GM12878 (cell line): ENCODE measurements at regions not wholly inside any gene's neighbourhood (a gene's known extent, or its start where the extent isn't known, plus 50 kb on each side); places are given as distances from the start of the nearest gene placed in this dataset.

Source experiments
- ATAC-seq: fragments of 200-7000 bp; cut with Tn5 transposase; 3 replicates; pipeline ENCODE4 v1.9.1; 2020; ENCODE audit warnings: mild to moderate bottlenecking, moderate library complexity
- BruUV-seq: library from RNA; stranded (reverse); fragments of 400-500 nt; replicated peaks from 2 replicates; lab custom pipeline; 2021; lab: Mats Ljungman, UMichigan
- CTCF ChIA-PET: fragments of 300-600 bp; sonication (Branson Sonifier 250); formaldehyde crosslinking; extraction: SDS; loops from one replicate; lab custom pipeline; 2021; ENCODE audit warnings: inconsistent platforms; lab: Yijun Ruan, JAX
- POLR2A ChIA-PET: fragments of 350-600 bp; formaldehyde crosslinking; extraction: SDS; loops from one replicate; lab custom pipeline; 2021; ENCODE audit warnings: inconsistent platforms; lab: Charles Lee
- RAD21 ChIA-PET: fragments of 300-600 bp; sonication (Branson Sonifier 250); formaldehyde crosslinking; loops from one replicate; lab custom pipeline; 2023; ENCODE audit warnings: antibody characterized with exemption; ENCODE audit not compliant: unreplicated experiment; lab: Charles Lee
- SMC1A ChIA-PET: fragments of 300-600 bp; sonication (Branson Sonifier 250); formaldehyde crosslinking; loops from one replicate; lab custom pipeline; 2023; ENCODE audit not compliant: unreplicated experiment, uncharacterized antibody; lab: Charles Lee
- DNase-seq: peaks from one replicate; pipeline ENCODE4 v3.0.0-alpha.2; 2011; ENCODE audit warnings: low read depth, low spot score
- FAIRE-seq: peaks from 3 replicates; lab custom pipeline; 2011; peaks lifted over from hg19 to GRCh38; lab: Jason Lieb, UNC
- H2AFZ ChIP-seq: 2 replicates; pipeline ENCODE4 v1.6.0; 2011; ENCODE audit warnings: low read depth, low read length, control low read depth; ENCODE audit not compliant: control insufficient read depth
- H3K27ac ChIP-seq: 2 replicates; pipeline ENCODE4 v1.5.1; 2011; ENCODE audit warnings: control low read depth; ENCODE audit not compliant: control insufficient read depth, insufficient read depth
- H3K27me3 ChIP-seq, 2 experiments: replicated peaks in 1 of 2; 2 replicates each; pipeline versions ENCODE4 v1.6.0 to v1.6.1; 2011; ENCODE audit warnings: low read length in 1 of 2; ENCODE audit not compliant: control insufficient read depth in 2 of 2, insufficient read depth in 2 of 2
- H3K36me3 ChIP-seq, 2 experiments: 2 replicates each; pipeline ENCODE4 v1.5.1; 2011; ENCODE audit warnings: low read length in 1 of 2; ENCODE audit not compliant: control insufficient read depth in 2 of 2, insufficient read depth in 2 of 2
- H3K4me1 ChIP-seq: 2 replicates; pipeline ENCODE4 v1.6.1; 2011; ENCODE audit warnings: mild to moderate bottlenecking, low read length, moderate library complexity, mixed read lengths; ENCODE audit not compliant: control insufficient read depth, insufficient read depth
- H3K4me2 ChIP-seq: 2 replicates; pipeline ENCODE4 v1.6.0; 2011; ENCODE audit warnings: control low read depth; ENCODE audit not compliant: control insufficient read depth, insufficient read depth
- H3K4me3 ChIP-seq: fragments of 200-600 bp; sonication (generic); 2 replicates; pipeline ENCODE4 v1.5.1; 2016
- H3K79me2 ChIP-seq: 2 replicates; pipeline ENCODE4 v1.6.0; 2011; ENCODE audit warnings: low read length; ENCODE audit not compliant: control insufficient read depth, insufficient read depth
- H3K9ac ChIP-seq: 2 replicates; pipeline ENCODE4 v1.8.0; 2011; ENCODE audit warnings: low read length, control low read depth, mixed read lengths; ENCODE audit not compliant: control insufficient read depth, insufficient read depth
- H3K9me3 ChIP-seq: replicated peaks from 3 replicates; pipeline ENCODE4 v1.5.1; 2011; ENCODE audit warnings: mild to moderate bottlenecking, low read length; ENCODE audit not compliant: control insufficient read depth, insufficient read depth
- H4K20me1 ChIP-seq: 2 replicates; pipeline ENCODE4 v1.6.0; 2011; ENCODE audit not compliant: control insufficient read depth, insufficient read depth
- GABPA ChIP-seq: IDR thresholded peaks from 2 replicates; pipeline ENCODE4 v1.6.1; 2014; ENCODE audit warnings: antibody characterized with exemption, low read depth, mild to moderate bottlenecking, inconsistent platforms
- IKZF2 ChIP-seq, 2 experiments: fragments of 450-650 bp; IDR thresholded peaks; 2 replicates each; pipeline ENCODE4 v1.6.1; 2017; ENCODE audit warnings: mild to moderate bottlenecking in 2 of 2, moderate library complexity in 2 of 2
- JUND ChIP-seq: IDR thresholded peaks from 2 replicates; pipeline ENCODE4 v1.6.1; 2012; ENCODE audit warnings: low read depth, mild to moderate bottlenecking, low read length, improper control_type of control experiment, moderate library complexity
- MEF2B ChIP-seq: fragments of 450-650 bp; IDR thresholded peaks from 2 replicates; pipeline ENCODE4 v1.6.1; 2018; ENCODE audit warnings: mild to moderate bottlenecking, moderate library complexity; ENCODE audit not compliant: partially characterized antibody, poor library complexity, severe bottlenecking
- MXI1 ChIP-seq: fragments of 150-350 bp; IDR thresholded peaks from 2 replicates; pipeline ENCODE4 v1.6.1; 2011; ENCODE audit warnings: low read depth, mild to moderate bottlenecking, inconsistent platforms, low read length, improper control_type of control experiment
- NFXL1 ChIP-seq: fragments of 450-650 bp; IDR thresholded peaks from 2 replicates; pipeline ENCODE4 v1.6.1; 2017; ENCODE audit warnings: antibody characterized with exemption, mild to moderate bottlenecking, borderline replicate concordance
- NFYB ChIP-seq: IDR thresholded peaks from 2 replicates; pipeline ENCODE4 v1.6.1; 2011; ENCODE audit warnings: low read depth, mild to moderate bottlenecking, low read length, improper control_type of control experiment, moderate library complexity; ENCODE audit not compliant: insufficient read depth
- NR2F1 ChIP-seq: fragments of 450-650 bp; conservative IDR thresholded peaks from 2 replicates; pipeline ENCODE4 v1.6.1; 2017; ENCODE audit warnings: mild to moderate bottlenecking
- POLR2A ChIP-seq: IDR thresholded peaks from 2 replicates; pipeline ENCODE4 v1.6.1; 2011; ENCODE audit warnings: low read depth, mild to moderate bottlenecking, low read length
- RAD51 ChIP-seq: fragments of 450-650 bp; IDR thresholded peaks from 2 replicates; pipeline ENCODE4 v1.6.1; 2016; ENCODE audit warnings: moderate library complexity, mild to moderate bottlenecking, inconsistent platforms
- RUNX3 ChIP-seq: IDR thresholded peaks from 2 replicates; pipeline ENCODE4 v1.6.1; 2012; ENCODE audit warnings: low read length, inconsistent platforms
- SREBF1 ChIP-seq: IDR thresholded peaks from 2 replicates; pipeline ENCODE4 v1.6.1; 2012; ENCODE audit warnings: mild to moderate bottlenecking, low read length
- SRF ChIP-seq, 2 experiments: IDR thresholded peaks; 2 replicates each; pipeline ENCODE4 v1.6.1; 2011; ENCODE audit warnings: low read depth in 2 of 2, low read length in 2 of 2, mild to moderate bottlenecking in 1 of 2, moderate library complexity in 1 of 2
- SUZ12 ChIP-seq: fragments of 200-600 bp; sonication (generic); IDR thresholded peaks from one replicate; pipeline ENCODE4 v1.6.1; 2018; ENCODE audit warnings: antibody characterized with exemption, mild to moderate bottlenecking; ENCODE audit not compliant: unreplicated experiment
- TAF1 ChIP-seq: IDR thresholded peaks from 2 replicates; pipeline ENCODE4 v1.6.1; 2011; ENCODE audit warnings: mild to moderate bottlenecking, low read depth, low read length, borderline replicate concordance
- ZNF207 ChIP-seq: fragments of 450-650 bp; IDR thresholded peaks from 2 replicates; pipeline ENCODE4 v1.6.1; 2014; ENCODE audit warnings: antibody characterized with exemption, mild to moderate bottlenecking, borderline replicate concordance
- ZNF24 ChIP-seq: fragments of 450-650 bp; IDR thresholded peaks from 2 replicates; pipeline ENCODE4 v1.6.1; 2017; ENCODE audit warnings: antibody characterized with exemption, mild to moderate bottlenecking
- WGBS: methylation state at CpG from one replicate; pipeline ENCODE4 v1.1.6; 2016; ENCODE audit warnings: low lambda C conversion rate; ENCODE audit not compliant: insufficient replicate concordance, insufficient coverage; ENCODE audit errors: missing lambda C conversion rate; 5-methylcytosine and 5-hydroxymethylcytosine counted together
- in situ Hi-C: fragments of 300-500 bp; cut with MboI; formaldehyde crosslinking; loops from 9 replicates; pipeline ENCODE4 v1.14.3; 2018; ENCODE audit warnings: mixed read lengths
- intact Hi-C: fragments of 100-400 bp; cut with micrococcal nuclease; formaldehyde crosslinking; loops from one replicate; pipeline ENCODE4 v1.14.2; 2022; ENCODE audit not compliant: unreplicated experiment
- TF ChIP-seq, protein P1 (sequence below): fragments of 150-350 bp; IDR thresholded peaks from 2 replicates; pipeline ENCODE4 v1.6.1; 2014; ENCODE audit warnings: mild to moderate bottlenecking, low read depth, low read length
- TF ChIP-seq, protein P2 (sequence below): fragments of 450-650 bp; formaldehyde crosslinking; IDR thresholded peaks from 2 replicates; pipeline ENCODE4 v1.4.0; 2020; ENCODE audit warnings: mild to moderate bottlenecking, moderate library complexity

DNA sequence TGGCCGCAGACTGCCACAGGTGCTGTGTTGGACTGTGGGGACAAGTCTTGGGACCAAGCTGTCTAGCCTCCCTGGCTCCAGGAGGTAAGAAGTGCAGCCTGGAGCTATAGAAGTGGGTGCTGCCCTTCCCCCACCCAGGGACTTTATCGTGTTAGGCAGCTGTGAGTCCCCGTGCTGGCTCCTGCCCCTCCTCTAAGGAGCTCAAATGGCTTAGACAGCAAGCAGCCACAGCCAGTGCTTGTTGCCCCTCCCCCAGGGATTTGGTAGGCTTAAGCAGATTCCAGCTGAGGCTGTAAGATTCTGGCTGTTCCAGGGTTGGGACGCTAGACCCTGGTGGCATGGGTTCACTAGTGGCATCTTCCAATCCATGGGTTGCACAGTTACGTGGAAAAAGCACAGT is 979.4 kb upstream of the PCDH10 start:
- ChIA-PET SMC1A (no interaction called here), RAD21 (no interaction called here), POLR2A (no interaction called here), CTCF (no interaction called here)
- Histone ChIP-seq H3K9me3 (no peaks in the 10 kb centered on the region), H3K27ac (no peak overlapping the region), H2AFZ (no peak overlapping the region), H3K4me1 (no peaks in the 10 kb centered on the region), H3K9ac (no peak overlapping the region), H3K4me3 (no peak overlapping the region), H3K27me3 (no peaks in the 10 kb centered on the region), H3K4me2 (no peak overlapping the region), H4K20me1 (no peaks in the 10 kb centered on the region), H3K79me2 (no peaks in the 10 kb centered on the region), H3K36me3 (no peaks in the 10 kb centered on the region)
- FAIRE-seq (no peak), DNase-seq (no peak), ATAC-seq (no peak)
- intact Hi-C loops, result no loop called here
- BruUV-seq, result no TSS peak
- WGBS, result 31% methylated on average over 5 of the region's 5 CpGs
- no peak for TF ChIP-seq JUND
- no peak for TF ChIP-seq POLR2A
- no peak for TF ChIP-seq MXI1
- TF ChIP-seq RUNX3, result no peak
- TF ChIP-seq NFYB, result no peak
- TF ChIP-seq, protein P1, sequence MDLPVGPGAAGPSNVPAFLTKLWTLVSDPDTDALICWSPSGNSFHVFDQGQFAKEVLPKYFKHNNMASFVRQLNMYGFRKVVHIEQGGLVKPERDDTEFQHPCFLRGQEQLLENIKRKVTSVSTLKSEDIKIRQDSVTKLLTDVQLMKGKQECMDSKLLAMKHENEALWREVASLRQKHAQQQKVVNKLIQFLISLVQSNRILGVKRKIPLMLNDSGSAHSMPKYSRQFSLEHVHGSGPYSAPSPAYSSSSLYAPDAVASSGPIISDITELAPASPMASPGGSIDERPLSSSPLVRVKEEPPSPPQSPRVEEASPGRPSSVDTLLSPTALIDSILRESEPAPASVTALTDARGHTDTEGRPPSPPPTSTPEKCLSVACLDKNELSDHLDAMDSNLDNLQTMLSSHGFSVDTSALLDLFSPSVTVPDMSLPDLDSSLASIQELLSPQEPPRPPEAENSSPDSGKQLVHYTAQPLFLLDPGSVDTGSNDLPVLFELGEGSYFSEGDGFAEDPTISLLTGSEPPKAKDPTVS, result no peak
- no peak for TF ChIP-seq RAD51
- no peak for TF ChIP-seq NR2F1
- TF ChIP-seq MEF2B, result no peak
- no peak for TF ChIP-seq SRF (IDR thresholded peaks at IDR 0.05; ENCODE audit: low read depth in 2 of 2, low read length in 2 of 2)
- TF ChIP-seq TAF1, result no peak
- TF ChIP-seq ZNF24, result no peak
- no peak for TF ChIP-seq IKZF2 (IDR thresholded peaks at IDR 0.05)
- TF ChIP-seq, protein P2, sequence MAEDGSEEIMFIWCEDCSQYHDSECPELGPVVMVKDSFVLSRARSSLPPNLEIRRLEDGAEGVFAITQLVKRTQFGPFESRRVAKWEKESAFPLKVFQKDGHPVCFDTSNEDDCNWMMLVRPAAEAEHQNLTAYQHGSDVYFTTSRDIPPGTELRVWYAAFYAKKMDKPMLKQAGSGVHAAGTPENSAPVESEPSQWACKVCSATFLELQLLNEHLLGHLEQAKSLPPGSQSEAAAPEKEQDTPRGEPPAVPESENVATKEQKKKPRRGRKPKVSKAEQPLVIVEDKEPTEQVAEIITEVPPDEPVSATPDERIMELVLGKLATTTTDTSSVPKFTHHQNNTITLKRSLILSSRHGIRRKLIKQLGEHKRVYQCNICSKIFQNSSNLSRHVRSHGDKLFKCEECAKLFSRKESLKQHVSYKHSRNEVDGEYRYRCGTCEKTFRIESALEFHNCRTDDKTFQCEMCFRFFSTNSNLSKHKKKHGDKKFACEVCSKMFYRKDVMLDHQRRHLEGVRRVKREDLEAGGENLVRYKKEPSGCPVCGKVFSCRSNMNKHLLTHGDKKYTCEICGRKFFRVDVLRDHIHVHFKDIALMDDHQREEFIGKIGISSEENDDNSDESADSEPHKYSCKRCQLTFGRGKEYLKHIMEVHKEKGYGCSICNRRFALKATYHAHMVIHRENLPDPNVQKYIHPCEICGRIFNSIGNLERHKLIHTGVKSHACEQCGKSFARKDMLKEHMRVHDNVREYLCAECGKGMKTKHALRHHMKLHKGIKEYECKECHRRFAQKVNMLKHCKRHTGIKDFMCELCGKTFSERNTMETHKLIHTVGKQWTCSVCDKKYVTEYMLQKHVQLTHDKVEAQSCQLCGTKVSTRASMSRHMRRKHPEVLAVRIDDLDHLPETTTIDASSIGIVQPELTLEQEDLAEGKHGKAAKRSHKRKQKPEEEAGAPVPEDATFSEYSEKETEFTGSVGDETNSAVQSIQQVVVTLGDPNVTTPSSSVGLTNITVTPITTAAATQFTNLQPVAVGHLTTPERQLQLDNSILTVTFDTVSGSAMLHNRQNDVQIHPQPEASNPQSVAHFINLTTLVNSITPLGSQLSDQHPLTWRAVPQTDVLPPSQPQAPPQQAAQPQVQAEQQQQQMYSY (CRISPR knock-in tag), result no peak
- no peak for TF ChIP-seq SREBF1
- TF ChIP-seq GABPA, result no peak
- no peak for TF ChIP-seq NFXL1
- no peak for TF ChIP-seq ZNF207
- TF ChIP-seq SUZ12, result no peak
- in situ Hi-C loops, result no loop called here
